Activated CD8-positive, alpha-beta memory T cell treated with anti-CD3 and anti-CD28 coated beads, Interleukin-2, amount 10 ng/mL, durations not matched to agents 7 days and 5 days (primary cell): ENCODE measurements at regions not wholly inside any gene's neighbourhood (a gene's known extent, or its start where the extent isn't known, plus 50 kb on each side); places are given as distances from the start of the nearest gene placed in this dataset.
"Not testable (repeated sequence)": the region's sequence is repeated elsewhere in the genome, so short reads cannot be mapped to it uniquely, and the experiment has no call there.

Experiments used
- ATAC-seq: fragments of 150-1000 bp; cut with Tn5 transposase; one replicate; pipeline ENCODE4 v1.10.0; 2021; ENCODE audit warnings: moderate library complexity
- CTCF ChIA-PET: fragments of 350-600 bp; sonication (Branson Sonifier 250); formaldehyde crosslinking; loops from one replicate; lab custom pipeline; 2021; ENCODE audit warnings: antibody characterized with exemption; lab: Charles Lee
- DNase-seq: peaks from one replicate; pipeline ENCODE4 v3.0.0-alpha.2; 2020
- H3K27ac Mint-ChIP-seq: one replicate; pipeline ENCODE4 v1.8.0; 2021; ENCODE audit warnings: mild to moderate bottlenecking, mixed read lengths
- H3K27me3 Mint-ChIP-seq: one replicate; pipeline ENCODE4 v1.8.0; 2021; ENCODE audit warnings: mixed read lengths
- H3K36me3 Mint-ChIP-seq: one replicate; pipeline ENCODE4 v1.8.0; 2021; ENCODE audit warnings: mild to moderate bottlenecking, mixed read lengths
- H3K4me1 Mint-ChIP-seq: one replicate; pipeline ENCODE4 v1.8.0; 2021; ENCODE audit warnings: mixed read lengths
- H3K4me3 Mint-ChIP-seq: one replicate; pipeline ENCODE4 v1.8.0; 2021; ENCODE audit warnings: mild to moderate bottlenecking, moderate library complexity, mixed read lengths
- H3K9me3 Mint-ChIP-seq: one replicate; pipeline ENCODE4 v1.8.0; 2022; ENCODE audit warnings: low read depth, mixed read lengths

DNA sequence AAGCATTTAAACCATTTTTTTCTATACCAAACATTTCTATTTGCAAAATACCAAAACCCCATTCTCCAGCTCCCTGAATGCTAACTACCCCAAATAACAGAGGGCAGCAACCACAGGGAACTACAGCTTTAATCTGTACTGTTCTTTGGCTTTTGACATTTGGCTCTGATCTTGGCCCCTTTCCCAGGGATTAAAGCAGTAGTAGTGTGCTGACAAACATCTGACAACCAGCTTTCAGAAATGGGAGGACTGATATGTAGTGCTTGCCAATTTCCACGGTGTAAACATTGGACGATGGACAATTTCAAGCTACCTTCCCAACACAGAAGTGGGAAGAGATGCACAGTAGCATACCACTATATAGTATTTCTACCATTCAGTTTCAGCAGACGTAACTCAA, 88.4 kb upstream of the TEAD1 start:
- CTCF ChIA-PET, result interaction anchor here (0.8 to 2.9 kb wide), 2 partner anchors 13 kb away, joined by 3 to 14 read pairs; no protein-coding TSS in a partner anchor
- DNase-seq (no peak), ATAC-seq (no peak)
- no peak overlapping the region for H3K27ac Mint-ChIP-seq
- no peak overlapping the region for H3K4me3 Mint-ChIP-seq
- no peaks in the 10 kb centered on the region for H3K9me3 Mint-ChIP-seq
- peaks cover 17% of the 10 kb centered on the region for H3K27me3 Mint-ChIP-seq
- no peaks in the 10 kb centered on the region for H3K4me1 Mint-ChIP-seq
- no peaks in the 10 kb centered on the region for H3K36me3 Mint-ChIP-seq

DNA sequence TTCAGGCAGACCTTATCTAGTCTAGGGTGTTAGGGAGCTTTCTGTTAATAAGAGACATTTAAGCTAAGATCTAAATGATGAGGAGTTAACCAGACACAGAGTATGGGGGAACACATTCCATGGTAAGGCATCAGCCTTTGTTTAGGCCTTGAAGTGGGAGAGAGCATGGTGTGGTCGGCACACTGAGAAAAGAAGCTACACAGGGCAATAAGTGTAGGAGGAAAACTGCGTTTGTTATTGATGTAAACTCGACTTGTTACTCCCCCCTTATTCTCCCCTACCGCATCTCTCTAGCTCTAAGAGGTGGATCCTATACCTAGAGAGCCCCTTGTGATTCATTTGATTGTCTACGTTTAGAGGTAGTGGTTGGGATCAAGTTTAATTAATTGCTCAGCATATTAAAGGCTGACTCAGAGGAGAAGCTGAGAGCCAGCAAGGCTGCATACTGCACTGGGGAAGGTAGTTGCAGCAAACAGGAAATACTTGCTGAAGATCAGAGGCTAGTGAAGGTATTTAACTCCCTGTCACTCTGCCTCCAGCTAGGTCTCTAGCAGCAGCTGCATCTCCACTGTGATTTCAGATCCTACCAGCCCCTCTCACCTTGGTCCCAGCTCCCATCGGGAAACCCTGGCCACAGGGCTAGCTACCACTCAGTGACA, 86.8 kb upstream of the TEAD1 start:
- Mint-ChIP-seq H3K36me3 (no peaks in the 10 kb centered on the region), H3K9me3 (no peaks in the 10 kb centered on the region), H3K4me1 (no peaks in the 10 kb centered on the region), H3K27ac (no peak overlapping the region), H3K4me3 (no peak overlapping the region), H3K27me3 (peaks cover 17% of the 10 kb centered on the region)
- CTCF ChIA-PET, result interaction anchor here (2.9 kb wide), 1 partner anchor 12 kb away, joined by 14 read pairs; no protein-coding TSS in a partner anchor
- ATAC-seq (no peak), DNase-seq (no peak)

DNA sequence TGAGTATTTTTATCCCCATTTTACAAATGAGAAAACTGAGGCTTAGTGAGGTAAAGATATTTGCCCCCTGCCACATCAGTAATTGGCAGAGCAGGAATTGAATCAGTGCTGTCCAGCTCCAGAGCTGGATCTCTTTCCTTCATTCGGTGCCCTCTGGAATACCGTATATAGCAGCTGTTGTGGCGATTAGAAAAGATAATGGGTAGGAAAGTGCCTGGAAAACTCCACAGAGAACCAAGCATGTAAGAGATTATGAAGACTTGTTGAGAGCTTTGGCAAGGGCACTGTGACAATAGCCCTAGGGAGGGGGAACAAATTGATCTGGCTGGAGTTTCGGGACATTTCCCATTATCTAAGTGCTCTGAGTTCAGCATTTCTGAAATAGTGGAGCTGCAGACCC, 82.5 kb upstream of the TEAD1 start:
- H3K27ac Mint-ChIP-seq, result no peak overlapping the region
- H3K36me3 Mint-ChIP-seq, result no peaks in the 10 kb centered on the region
- peaks cover 10% of the 10 kb centered on the region for H3K27me3 Mint-ChIP-seq
- H3K4me3 Mint-ChIP-seq, result no peak overlapping the region
- CTCF ChIA-PET, result no interaction called here
- H3K4me1 Mint-ChIP-seq, result no peaks in the 10 kb centered on the region
- no peak for ATAC-seq
- H3K9me3 Mint-ChIP-seq, result peaks cover 2% of the 10 kb centered on the region
- DNase-seq, result no peak

DNA sequence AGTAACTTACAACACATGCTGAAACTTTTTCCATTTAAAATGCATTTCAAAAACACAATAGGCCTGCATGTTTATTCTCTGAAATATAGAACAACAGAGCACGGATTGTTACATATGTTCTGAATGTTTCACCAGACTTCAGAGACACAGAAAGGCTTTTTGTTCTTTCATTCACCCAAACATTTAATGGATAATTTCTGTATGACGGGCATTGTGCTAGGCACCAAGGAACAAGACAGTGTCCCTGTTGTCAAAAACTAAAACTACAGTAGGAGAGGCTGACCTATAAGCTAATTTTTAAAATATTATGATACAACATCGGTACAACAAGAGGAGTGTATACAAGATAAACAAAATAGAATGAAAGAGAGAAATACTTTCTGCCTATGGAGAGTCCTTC, 81.9 kb upstream of the TEAD1 start:
- H3K4me3 Mint-ChIP-seq, result no peak overlapping the region
- DNase-seq (no peak), ATAC-seq (no peak)
- no peaks in the 10 kb centered on the region for H3K36me3 Mint-ChIP-seq
- peaks cover 2% of the 10 kb centered on the region for H3K9me3 Mint-ChIP-seq
- no peaks in the 10 kb centered on the region for H3K4me1 Mint-ChIP-seq
- CTCF ChIA-PET, result no interaction called here
- H3K27ac Mint-ChIP-seq, result no peak overlapping the region
- peaks cover 10% of the 10 kb centered on the region for H3K27me3 Mint-ChIP-seq

DNA sequence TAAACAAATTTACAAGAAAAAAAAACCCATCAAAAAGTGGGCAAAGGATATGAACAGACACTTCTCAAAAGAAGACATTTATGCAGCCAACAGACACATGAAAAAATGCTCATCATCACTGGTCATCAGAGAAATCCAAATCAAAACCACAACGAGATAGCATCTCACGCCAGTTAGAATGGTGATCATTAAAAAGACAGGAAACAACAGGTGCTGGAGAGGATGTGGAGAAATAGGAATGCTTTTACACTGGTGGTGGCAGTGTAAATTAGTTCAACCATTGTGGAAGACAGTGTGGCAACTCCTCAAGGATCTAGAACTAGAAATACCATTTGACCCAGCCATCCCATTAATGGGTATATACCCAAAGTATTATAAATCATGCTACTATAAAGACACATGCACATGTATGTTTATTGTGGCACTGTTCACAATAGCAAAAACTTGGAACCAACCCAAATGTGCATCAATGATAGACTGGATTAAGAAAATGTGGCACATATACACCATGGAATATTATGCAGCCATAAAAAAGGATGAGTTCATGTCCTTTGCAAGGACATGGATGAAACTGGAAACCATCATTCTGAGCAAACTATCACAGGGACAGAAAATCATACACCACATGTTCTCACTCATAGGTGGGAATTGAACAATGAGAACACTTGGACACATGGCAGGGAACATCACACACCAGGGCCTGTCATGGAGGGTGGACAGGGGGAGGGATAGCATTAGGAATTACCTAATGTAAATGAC, 79.0 kb upstream of the TEAD1 start:
- DNase-seq, H3K9me3 Mint-ChIP-seq, H3K27me3 Mint-ChIP-seq, ATAC-seq, CTCF ChIA-PET, H3K4me1 Mint-ChIP-seq, H3K4me3 Mint-ChIP-seq, H3K27ac Mint-ChIP-seq, H3K36me3 Mint-ChIP-seq: not testable (repeated sequence)

DNA sequence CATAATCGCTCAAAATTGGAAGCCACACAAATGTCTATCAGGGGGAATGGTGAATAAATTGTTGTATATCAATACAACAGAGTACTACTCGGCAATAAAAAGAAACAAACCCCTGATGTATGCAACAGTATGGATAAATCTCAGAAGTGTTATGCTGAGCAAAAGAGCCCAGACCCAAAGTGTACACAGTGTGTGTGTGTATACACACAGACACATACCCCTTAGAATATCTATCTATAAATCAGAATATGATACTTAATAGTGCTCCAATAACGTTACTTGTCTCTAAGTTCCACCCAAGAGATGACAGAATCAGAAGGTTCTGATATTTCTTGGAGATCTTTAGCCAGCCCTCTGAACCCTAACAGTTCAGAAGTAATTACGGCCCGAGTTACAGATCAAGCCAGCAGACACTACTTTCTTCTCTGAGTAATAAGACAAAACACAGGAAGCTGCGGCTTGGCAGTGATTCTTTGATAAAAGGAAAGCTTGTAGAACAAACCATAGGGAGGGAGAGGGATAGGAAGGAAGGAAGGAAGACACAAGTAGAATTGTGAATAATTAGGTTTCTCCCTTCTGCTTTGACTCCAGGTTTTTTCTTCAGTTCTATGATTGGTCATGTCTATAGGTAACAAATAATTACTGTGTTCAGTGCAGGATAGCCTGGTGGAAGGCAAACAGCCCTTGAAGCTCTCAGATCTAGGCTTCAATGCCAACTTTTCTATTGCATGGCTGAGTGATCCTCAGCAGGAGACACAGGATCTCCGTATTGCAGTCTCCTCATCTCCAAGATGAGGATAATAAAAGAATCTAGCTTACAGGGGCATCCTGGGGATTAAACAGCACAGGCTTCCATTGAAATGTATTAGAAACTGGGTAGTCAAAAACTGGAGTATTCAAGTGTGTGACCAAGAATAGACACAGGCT, 75.6 kb upstream of the TEAD1 start:
- CTCF ChIA-PET, result interaction anchor here (0.6 to 4.7 kb wide), 15 partner anchors 12 to 310 kb away, joined by 3 to 40 read pairs (median 4); no protein-coding TSS in a partner anchor
- DNase-seq (no peak), ATAC-seq (no peak)
- Mint-ChIP-seq H3K4me1 (peaks cover 3% of the 10 kb centered on the region), H3K9me3 (peaks cover 2% of the 10 kb centered on the region), H3K36me3 (no peaks in the 10 kb centered on the region), H3K27ac (no peak overlapping the region), H3K27me3 (peaks cover 16% of the 10 kb centered on the region), H3K4me3 (no peak overlapping the region)

DNA sequence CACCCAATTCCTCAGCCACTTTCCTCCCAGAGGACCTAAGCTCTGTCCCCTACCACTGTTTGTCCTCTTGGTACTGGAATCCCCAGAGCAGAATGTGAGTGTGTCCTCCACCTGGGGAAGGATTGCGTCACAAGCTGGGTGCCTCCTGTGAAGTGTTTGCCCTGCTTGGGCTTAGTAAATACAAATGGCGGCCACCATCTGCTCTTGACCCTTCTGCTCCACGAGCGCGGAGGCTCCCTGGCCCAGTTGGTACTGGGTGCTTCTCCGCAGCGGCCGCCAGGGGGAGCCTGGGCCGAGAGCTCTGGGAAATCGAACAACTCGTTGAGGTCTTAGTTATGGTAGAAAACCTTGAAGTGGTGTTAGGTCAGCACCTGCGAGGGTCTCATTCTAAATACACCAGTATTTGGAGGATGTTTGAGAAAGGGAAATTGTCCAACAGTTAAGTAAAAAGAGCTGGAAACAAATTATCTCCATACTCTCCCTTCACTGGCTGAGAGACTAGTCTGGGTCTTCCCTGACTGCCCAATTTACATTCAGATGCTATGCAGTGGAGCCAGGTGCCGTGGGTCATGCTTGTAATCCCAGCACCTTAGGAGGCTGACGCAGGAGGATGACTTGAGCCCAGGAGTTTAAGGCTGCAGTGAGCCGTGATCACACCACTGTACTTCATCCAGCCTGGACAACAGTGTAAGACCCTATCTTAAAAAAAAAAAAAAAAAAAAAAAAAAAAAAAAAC, 74.6 kb upstream of the TEAD1 start:
- H3K27me3 Mint-ChIP-seq, result peaks cover 19% of the 10 kb centered on the region
- H3K27ac Mint-ChIP-seq, result no peak overlapping the region
- H3K4me3 Mint-ChIP-seq, result no peak overlapping the region
- CTCF ChIA-PET, result interaction anchor here (1.1 to 4.7 kb wide), 14 partner anchors 10 to 294 kb away, joined by 3 to 40 read pairs (median 5); no protein-coding TSS in a partner anchor
- peaks cover 3% of the 10 kb centered on the region for H3K4me1 Mint-ChIP-seq
- ATAC-seq, result no peak
- DNase-seq, result peak; percentile 53
- no peaks in the 10 kb centered on the region for H3K36me3 Mint-ChIP-seq
- H3K9me3 Mint-ChIP-seq, result peaks cover 2% of the 10 kb centered on the region

DNA sequence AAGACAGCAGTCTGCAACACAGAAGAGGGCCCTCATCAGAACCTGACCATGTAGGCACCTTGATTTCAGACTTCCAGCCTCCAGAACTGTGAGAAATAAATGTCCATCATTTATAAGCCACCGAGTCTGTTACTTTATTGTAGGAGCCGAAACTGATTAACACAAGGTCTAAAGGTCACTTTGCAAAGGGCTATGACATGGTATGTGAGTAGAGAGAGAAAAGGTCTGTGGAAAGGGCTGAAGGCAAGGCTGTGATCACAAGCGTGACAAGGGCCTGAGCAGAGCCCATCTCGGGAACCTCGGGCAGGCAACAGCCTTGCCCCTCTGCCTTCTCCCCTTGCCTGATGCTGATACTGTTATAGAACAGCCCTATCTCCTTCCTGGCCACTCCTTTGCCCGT, 73.4 kb upstream of the TEAD1 start:
- H3K36me3 Mint-ChIP-seq, result no peaks in the 10 kb centered on the region
- ATAC-seq, result no peak
- no peaks in the 10 kb centered on the region for H3K9me3 Mint-ChIP-seq
- H3K4me3 Mint-ChIP-seq, result no peak overlapping the region
- CTCF ChIA-PET, result interaction anchor here (1.2 to 4.7 kb wide), 5 partner anchors 9 to 289 kb away, joined by 3 to 40 read pairs (median 7); no protein-coding TSS in a partner anchor
- H3K27me3 Mint-ChIP-seq, result peaks cover 28% of the 10 kb centered on the region
- no peak overlapping the region for H3K27ac Mint-ChIP-seq
- peaks cover 3% of the 10 kb centered on the region for H3K4me1 Mint-ChIP-seq
- no peak for DNase-seq

DNA sequence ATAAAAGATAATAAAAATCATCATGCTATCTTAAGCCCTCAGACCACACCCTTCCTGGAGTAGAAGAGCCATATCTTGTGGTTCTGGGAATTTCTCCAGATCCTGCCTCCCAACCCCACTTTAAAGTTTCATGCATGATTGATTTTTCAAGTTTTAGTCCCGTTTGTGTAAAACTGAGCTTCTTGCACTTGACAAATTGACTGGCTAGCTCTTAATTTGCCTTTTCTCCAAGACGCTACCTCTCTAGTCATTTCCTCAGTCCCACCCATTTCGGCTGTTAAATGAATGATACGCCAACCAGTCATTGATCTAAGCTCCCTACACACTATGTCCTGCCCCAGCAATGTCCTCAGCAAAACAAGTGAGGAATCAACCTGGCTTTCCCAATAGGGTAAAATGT, 71.8 kb upstream of the TEAD1 start:
- CTCF ChIA-PET, result interaction anchor here (4.7 kb wide), 1 partner anchor 287 kb away, joined by 40 read pairs; no protein-coding TSS in a partner anchor
- Mint-ChIP-seq H3K36me3 (no peaks in the 10 kb centered on the region), H3K9me3 (no peaks in the 10 kb centered on the region), H3K4me3 (no peak overlapping the region), H3K27ac (no peak overlapping the region), H3K4me1 (peaks cover 3% of the 10 kb centered on the region), H3K27me3 (peaks cover 28% of the 10 kb centered on the region)
- DNase-seq, result no peak
- no peak for ATAC-seq

DNA sequence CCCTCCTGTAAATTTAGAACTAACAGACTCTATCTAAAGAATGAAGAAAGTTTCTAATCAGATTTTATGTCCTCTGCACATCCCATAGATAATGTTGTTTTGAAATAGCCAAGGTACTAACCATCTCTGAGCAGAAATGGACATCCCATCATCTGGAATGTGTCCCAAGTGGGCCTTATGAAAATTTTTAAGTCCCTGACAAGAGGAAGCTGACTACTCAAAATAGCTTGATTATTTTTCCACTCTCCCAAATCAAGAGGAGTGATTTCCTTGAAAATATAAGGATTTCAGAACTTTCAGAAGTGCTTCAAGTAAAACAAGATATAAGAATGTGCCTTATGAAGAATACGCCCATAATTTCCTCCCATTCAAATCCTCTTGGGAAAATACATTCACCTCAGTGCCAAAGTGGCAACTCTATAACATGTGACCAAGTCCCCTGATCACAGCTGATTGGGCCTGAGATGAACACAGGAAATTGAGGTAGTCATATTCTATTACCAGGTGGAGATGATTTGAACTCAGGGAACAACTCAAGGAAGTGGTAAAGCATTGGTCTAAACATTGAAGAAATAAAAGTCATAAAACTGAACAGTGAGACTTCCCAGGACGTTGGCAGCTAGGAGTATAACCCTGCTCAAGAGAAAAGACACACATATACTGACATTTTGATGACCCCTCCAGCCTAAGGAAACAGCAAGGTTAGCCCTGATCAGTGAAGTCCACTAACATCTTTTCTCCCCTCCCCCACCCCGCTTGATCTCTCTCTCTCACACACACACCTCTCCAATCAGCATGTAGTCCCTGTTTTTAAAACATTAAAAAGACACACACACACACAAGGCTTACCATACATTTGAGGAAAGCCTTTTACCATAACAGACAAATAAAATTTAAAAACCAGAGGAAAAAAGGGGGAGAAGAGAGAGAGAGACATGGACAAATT, 70.8 kb upstream of the TEAD1 start:
- Mint-ChIP-seq H3K36me3 (no peaks in the 10 kb centered on the region), H3K27me3 (peaks cover 28% of the 10 kb centered on the region), H3K9me3 (no peaks in the 10 kb centered on the region), H3K4me1 (peaks cover 3% of the 10 kb centered on the region), H3K27ac (no peak overlapping the region), H3K4me3 (no peak overlapping the region)
- ATAC-seq, result no peak
- CTCF ChIA-PET, result interaction anchor here (4.7 kb wide), 1 partner anchor 286 kb away, joined by 40 read pairs; no protein-coding TSS in a partner anchor
- DNase-seq, result no peak

DNA sequence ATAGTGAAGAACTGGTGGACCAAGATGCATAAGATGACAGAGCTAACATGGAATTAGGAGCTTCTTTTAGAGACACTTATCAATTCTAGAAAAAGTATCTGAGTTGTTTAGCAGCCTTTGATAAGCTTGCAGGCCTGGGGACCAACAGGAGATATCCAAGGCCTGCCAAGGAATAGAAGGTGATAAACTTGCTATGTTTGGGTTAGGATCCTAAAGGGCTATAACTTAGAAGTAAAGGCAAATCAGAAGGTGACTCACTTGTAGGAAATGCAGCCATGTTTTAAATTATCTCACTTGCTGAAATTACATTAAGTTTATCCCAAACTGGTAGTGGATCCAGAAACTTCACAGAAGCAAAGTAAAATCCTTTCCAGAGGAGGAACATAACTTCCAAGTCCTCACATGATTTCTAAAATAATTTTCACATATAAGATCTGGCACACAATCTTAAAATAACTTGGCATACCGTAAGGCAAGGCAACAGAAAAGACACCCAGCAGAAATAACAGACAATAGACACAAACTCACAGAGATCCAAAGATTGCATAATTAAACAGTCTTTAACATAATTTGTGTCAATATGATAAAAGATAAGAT, 69.6 kb upstream of the TEAD1 start:
- no peaks in the 10 kb centered on the region for H3K4me1 Mint-ChIP-seq
- no peaks in the 10 kb centered on the region for H3K36me3 Mint-ChIP-seq
- no peak overlapping the region for H3K4me3 Mint-ChIP-seq
- no peak for DNase-seq
- peaks cover 28% of the 10 kb centered on the region for H3K27me3 Mint-ChIP-seq
- CTCF ChIA-PET, result no interaction called here
- no peaks in the 10 kb centered on the region for H3K9me3 Mint-ChIP-seq
- H3K27ac Mint-ChIP-seq, result no peak overlapping the region
- no peak for ATAC-seq
